ENCODE measurements at regions not wholly inside any gene's neighbourhood (a gene's known extent, or its start where the extent isn't known, plus 50 kb on each side); places are given as distances from the start of the nearest gene placed in this dataset.
"Not testable (repeated sequence)": the region's sequence is repeated elsewhere in the genome, so short reads cannot be mapped to it uniquely, and the experiment has no call there.

GRCh38 chr11:81203876-81204275 lies 1529.8 kb downstream of the FAM181B start:
- Histone ChIP-seq H3K4me3 (no peak overlapping the region), H3K36me3 (no peaks in the 10 kb centered on the region), H3K27me3 (no peaks in the 10 kb centered on the region), H3K9me3 (peaks cover 0 to 6% (median 0%) of the 10 kb centered on the region in 12 donors), H3K27ac (no peak overlapping the region), H3K4me1 (no peaks in the 10 kb centered on the region)
- intact Hi-C loops (cut with DNase I), result no loop called here
- 33 to 47% (median 43%) methylated on average over 1 of the region's 1 CpG for WGBS, 4 donors
- DNase-seq (no peak), ATAC-seq (no peak)
- no peak for TF ChIP-seq POLR2A (IDR thresholded peaks at IDR 0.05)
- TF ChIP-seq, protein P1, sequence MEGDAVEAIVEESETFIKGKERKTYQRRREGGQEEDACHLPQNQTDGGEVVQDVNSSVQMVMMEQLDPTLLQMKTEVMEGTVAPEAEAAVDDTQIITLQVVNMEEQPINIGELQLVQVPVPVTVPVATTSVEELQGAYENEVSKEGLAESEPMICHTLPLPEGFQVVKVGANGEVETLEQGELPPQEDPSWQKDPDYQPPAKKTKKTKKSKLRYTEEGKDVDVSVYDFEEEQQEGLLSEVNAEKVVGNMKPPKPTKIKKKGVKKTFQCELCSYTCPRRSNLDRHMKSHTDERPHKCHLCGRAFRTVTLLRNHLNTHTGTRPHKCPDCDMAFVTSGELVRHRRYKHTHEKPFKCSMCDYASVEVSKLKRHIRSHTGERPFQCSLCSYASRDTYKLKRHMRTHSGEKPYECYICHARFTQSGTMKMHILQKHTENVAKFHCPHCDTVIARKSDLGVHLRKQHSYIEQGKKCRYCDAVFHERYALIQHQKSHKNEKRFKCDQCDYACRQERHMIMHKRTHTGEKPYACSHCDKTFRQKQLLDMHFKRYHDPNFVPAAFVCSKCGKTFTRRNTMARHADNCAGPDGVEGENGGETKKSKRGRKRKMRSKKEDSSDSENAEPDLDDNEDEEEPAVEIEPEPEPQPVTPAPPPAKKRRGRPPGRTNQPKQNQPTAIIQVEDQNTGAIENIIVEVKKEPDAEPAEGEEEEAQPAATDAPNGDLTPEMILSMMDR (IDR thresholded peaks at IDR 0.05), result no peak

DNA sequence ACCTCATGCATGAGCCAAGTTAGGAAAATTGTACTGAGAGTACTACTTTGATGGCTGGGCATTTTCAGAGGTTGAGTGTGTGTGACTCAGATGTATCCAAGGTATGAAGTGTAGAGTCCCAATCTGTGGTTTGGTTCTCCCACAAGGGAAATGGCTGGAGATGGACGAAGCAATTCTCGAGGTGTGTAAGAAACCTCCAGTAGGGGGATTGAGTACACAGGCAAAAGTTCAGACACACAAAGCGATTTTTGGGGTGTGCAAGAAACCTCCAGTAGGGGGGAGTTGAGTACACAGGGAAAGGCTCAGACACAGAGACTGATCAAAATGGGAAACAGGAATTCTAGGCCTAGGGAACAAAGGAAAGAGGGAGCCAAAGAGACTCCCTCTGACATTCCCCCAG lies 1536.3 kb downstream of the FAM181B start:
- Histone ChIP-seq H3K27ac (no peak overlapping the region), H3K36me3 (no peaks in the 10 kb centered on the region), H3K4me1 (peaks cover 0 to 3% (median 0%) of the 10 kb centered on the region in 12 donors), H3K4me3 (no peak overlapping the region), H3K27me3 (no peaks in the 10 kb centered on the region), H3K9me3 (peaks cover 0 to 14% (median 0%) of the 10 kb centered on the region in 12 donors)
- intact Hi-C loops (cut with DNase I), result no loop called here
- 76 to 90% (median 84%) methylated on average over 3 of the region's 3 CpGs for WGBS, 4 donors
- TF ChIP-seq, protein P1 (IDR thresholded peaks at IDR 0.05), result no peak
- TF ChIP-seq POLR2A (IDR thresholded peaks at IDR 0.05), result no peak
- ATAC-seq (no peak), DNase-seq (no peak)

DNA sequence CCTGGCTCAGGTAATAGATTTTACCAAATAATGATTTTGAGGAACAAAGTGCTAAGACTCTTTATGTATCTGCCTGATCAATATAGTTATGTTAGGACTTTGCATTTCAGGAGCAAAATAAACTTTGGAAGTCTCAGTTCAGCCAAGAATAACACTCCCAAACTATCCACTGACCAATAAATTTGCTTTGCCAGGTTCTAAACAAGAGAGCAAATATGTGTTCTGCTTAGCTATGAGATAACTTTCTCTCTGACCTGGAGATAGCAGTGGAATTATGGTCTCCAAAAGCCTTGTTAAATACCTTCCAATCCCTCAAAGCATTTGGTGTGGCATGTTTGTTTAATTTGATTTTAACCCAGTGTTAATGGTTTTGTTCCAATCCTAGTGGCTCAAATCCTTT lies 1541.1 kb downstream of the FAM181B start:
- Histone ChIP-seq H3K4me1 (peaks cover 0 to 5% (median 0%) of the 10 kb centered on the region in 12 donors), H3K36me3 (no peaks in the 10 kb centered on the region), H3K27me3 (no peaks in the 10 kb centered on the region), H3K27ac (no peak overlapping the region), H3K9me3 (peaks cover 0 to 17% (median under 1%) of the 10 kb centered on the region in 12 donors), H3K4me3 (no peak overlapping the region)
- TF ChIP-seq, protein P1 (IDR thresholded peaks at IDR 0.05), result no peak
- ATAC-seq, result no peak
- intact Hi-C loops (cut with DNase I), result no loop called here
- no peak for DNase-seq

DNA sequence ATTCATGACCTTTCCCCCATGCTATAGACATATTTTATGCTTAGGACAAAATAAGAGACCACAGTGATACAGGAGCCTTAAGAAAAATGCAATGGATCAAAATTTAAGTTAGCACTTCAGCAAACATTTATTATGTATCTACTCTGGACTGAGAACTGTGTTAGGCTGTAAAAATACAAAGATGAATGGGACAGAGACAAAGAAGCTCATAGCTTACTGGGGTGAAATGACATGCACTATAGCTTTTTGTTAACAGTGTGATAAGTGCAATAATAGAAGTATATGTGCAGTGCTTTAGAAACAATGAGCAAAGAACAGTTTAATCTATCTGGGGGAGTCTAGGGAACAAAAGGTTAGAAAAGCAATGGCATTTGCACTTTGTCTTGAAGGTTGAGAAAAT lies 1543.1 kb downstream of the FAM181B start:
- Histone ChIP-seq H3K27ac (no peak overlapping the region), H3K36me3 (no peaks in the 10 kb centered on the region), H3K27me3 (no peaks in the 10 kb centered on the region), H3K4me3 (no peak overlapping the region), H3K9me3 (peaks cover 0 to 35% (median 0%) of the 10 kb centered on the region in 12 donors), H3K4me1 (peaks cover 0 to 5% (median 0%) of the 10 kb centered on the region in 12 donors)
- TF ChIP-seq, protein P1 (IDR thresholded peaks at IDR 0.05), result no peak
- TF ChIP-seq POLR2A (IDR thresholded peaks at IDR 0.05), result no peak
- ATAC-seq (no peak), DNase-seq (no peak)
- intact Hi-C loops (cut with DNase I), result no loop called here

DNA sequence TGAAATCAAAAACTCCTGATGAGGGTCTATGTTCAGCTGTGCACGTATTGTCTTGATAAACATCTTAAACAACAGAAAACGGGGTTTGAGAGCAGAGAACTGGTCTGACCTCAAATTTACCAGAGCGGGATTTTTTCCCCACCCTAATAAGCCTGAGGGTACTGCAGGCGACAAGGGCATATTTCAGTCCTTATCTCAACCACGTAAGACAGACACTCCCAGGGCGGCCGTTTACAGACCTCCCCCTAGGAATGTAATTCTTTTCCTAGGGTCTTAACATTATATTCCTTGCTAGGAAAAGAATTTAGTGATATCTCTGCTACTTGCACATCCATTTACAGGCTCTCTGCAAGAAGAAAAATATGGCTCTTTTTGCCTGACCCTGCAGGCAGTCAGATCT lies 1546.6 kb downstream of the FAM181B start:
- H3K27ac ChIP-seq; intact Hi-C loops (cut with DNase I); H3K4me1 ChIP-seq; ATAC-seq; DNase-seq; H3K36me3 ChIP-seq; H3K4me3 ChIP-seq; H3K27me3 ChIP-seq: not testable (repeated sequence)
- peaks cover 0 to 35% (median 0%) of the 10 kb centered on the region in 12 donors for H3K9me3 ChIP-seq
- WGBS, 4 donors, result 68 to 86% (median 77%) methylated on average over 7 of the region's 7 CpGs

All from heart left ventricle (tissue), 16 donors.